KMS-11 (cell line): ENCODE measurements at regions not wholly inside any gene's neighbourhood (a gene's known extent, or its start where the extent isn't known, plus 50 kb on each side); places are given as distances from the start of the nearest gene placed in this dataset.

Experiments
- H2AFZ ChIP-seq: fragments of 200-600 bp; sonication (generic); 2 replicates; pipeline ENCODE4 v1.6.1; 2016; ENCODE audit warnings: antibody characterized with exemption, mixed run types, low read depth
- H3K27ac ChIP-seq: fragments of 200-600 bp; sonication (generic); 2 replicates; pipeline ENCODE4 v1.6.1; 2016; ENCODE audit warnings: mild to moderate bottlenecking, mixed run types
- H3K27me3 ChIP-seq: fragments of 200-600 bp; sonication (generic); 2 replicates; pipeline ENCODE4 v1.6.1; 2017; ENCODE audit warnings: mild to moderate bottlenecking, low read depth, mixed run types, moderate library complexity; ENCODE audit not compliant: insufficient read depth
- H3K36me3 ChIP-seq: fragments of 200-600 bp; sonication (generic); 2 replicates; pipeline ENCODE4 v1.6.1; 2017; ENCODE audit warnings: mild to moderate bottlenecking, mixed run types; ENCODE audit not compliant: insufficient read depth
- H3K4me1 ChIP-seq: fragments of 200-600 bp; sonication (generic); 2 replicates; pipeline ENCODE4 v1.6.1; 2016; ENCODE audit warnings: mild to moderate bottlenecking, low read depth, mixed run types; ENCODE audit not compliant: poor library complexity, severe bottlenecking
- H3K4me2 ChIP-seq: fragments of 200-600 bp; sonication (generic); 2 replicates; pipeline ENCODE4 v1.7.0; 2016; ENCODE audit warnings: mild to moderate bottlenecking, mixed run types
- H3K4me3 ChIP-seq: fragments of 200-600 bp; sonication (generic); IDR thresholded peaks from 2 replicates; pipeline ENCODE4 v1.6.1; 2017; ENCODE audit warnings: low read depth, low read length, mixed read lengths; ENCODE audit not compliant: insufficient read depth
- H3K79me2 ChIP-seq: fragments of 200-600 bp; sonication (generic); 2 replicates; pipeline ENCODE4 v1.6.1; 2016; ENCODE audit warnings: low read depth, mixed run types; ENCODE audit not compliant: insufficient read depth
- H3K9ac ChIP-seq: fragments of 200-600 bp; sonication (generic); 2 replicates; pipeline ENCODE4 v1.6.1; 2016; ENCODE audit warnings: mild to moderate bottlenecking, mixed run types
- H4K20me1 ChIP-seq: fragments of 200-600 bp; sonication (generic); 2 replicates; pipeline ENCODE4 v1.6.1; 2016; ENCODE audit warnings: mild to moderate bottlenecking, mixed run types; ENCODE audit not compliant: insufficient read depth
- TF ChIP-seq, protein P1 (sequence below): fragments of 200-600 bp; sonication (generic); conservative IDR thresholded peaks from 2 replicates; pipeline ENCODE4 v1.6.1; 2017; ENCODE audit warnings: low read depth, mild to moderate bottlenecking, antibody characterized with exemption, low read length, moderate library complexity, mixed read lengths

DNA sequence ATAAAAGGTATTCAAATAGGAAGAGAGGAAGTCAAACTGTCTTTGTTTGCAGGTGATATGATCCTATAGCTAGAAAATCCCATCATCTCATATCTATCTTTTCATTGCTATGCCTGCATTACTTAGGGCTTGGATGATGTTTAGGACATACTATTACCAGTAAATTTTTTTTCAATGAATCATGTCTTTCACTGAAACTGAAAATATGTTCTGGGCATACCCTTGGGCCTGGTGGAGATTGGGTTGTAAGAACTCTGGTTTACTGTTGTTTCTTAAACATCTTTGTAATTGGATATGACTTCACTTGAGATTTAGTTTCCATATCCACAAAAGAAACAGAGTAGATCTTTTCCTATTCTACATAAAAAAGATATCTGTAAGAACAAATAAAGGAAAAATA lies 502.2 kb upstream of the PRMT6 start:
- H4K20me1 ChIP-seq, result no peaks in the 10 kb centered on the region
- H3K79me2 ChIP-seq, result no peaks in the 10 kb centered on the region
- no peaks in the 10 kb centered on the region for H3K4me1 ChIP-seq
- no peak overlapping the region for H2AFZ ChIP-seq
- H3K4me3 ChIP-seq, result no peak overlapping the region
- H3K27me3 ChIP-seq, result no peaks in the 10 kb centered on the region
- no peak overlapping the region for H3K27ac ChIP-seq
- H3K9ac ChIP-seq, result no peak overlapping the region
- no peak overlapping the region for H3K4me2 ChIP-seq
- TF ChIP-seq, protein P1, sequence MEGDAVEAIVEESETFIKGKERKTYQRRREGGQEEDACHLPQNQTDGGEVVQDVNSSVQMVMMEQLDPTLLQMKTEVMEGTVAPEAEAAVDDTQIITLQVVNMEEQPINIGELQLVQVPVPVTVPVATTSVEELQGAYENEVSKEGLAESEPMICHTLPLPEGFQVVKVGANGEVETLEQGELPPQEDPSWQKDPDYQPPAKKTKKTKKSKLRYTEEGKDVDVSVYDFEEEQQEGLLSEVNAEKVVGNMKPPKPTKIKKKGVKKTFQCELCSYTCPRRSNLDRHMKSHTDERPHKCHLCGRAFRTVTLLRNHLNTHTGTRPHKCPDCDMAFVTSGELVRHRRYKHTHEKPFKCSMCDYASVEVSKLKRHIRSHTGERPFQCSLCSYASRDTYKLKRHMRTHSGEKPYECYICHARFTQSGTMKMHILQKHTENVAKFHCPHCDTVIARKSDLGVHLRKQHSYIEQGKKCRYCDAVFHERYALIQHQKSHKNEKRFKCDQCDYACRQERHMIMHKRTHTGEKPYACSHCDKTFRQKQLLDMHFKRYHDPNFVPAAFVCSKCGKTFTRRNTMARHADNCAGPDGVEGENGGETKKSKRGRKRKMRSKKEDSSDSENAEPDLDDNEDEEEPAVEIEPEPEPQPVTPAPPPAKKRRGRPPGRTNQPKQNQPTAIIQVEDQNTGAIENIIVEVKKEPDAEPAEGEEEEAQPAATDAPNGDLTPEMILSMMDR, result no peak
- no peaks in the 10 kb centered on the region for H3K36me3 ChIP-seq

DNA sequence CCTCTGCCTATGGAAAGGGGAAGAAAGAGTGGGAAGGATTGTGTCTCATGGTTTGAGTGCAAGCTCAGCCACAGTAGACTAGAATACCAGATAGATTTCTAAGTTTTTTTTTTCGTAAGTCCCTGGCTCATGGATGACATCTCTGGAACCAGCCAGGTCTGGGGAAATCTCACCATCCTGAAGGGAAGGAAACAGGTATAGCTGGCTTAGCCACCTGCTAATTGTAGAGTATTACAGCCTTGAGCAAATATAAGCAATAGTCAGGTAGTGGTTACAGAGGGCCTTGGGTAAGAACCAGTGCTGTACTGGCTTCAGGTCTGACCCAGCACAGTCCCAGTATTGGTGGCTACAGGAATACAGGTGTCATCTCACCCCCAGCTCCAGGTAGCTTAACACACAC lies 500.9 kb upstream of the PRMT6 start:
- H3K4me1 ChIP-seq, result no peaks in the 10 kb centered on the region
- H3K4me2 ChIP-seq, result no peak overlapping the region
- no peak overlapping the region for H3K9ac ChIP-seq
- no peaks in the 10 kb centered on the region for H4K20me1 ChIP-seq
- H2AFZ ChIP-seq, result no peak overlapping the region
- H3K27me3 ChIP-seq, result no peaks in the 10 kb centered on the region
- H3K27ac ChIP-seq, result no peak overlapping the region
- TF ChIP-seq, protein P1, result no peak
- no peaks in the 10 kb centered on the region for H3K36me3 ChIP-seq
- H3K4me3 ChIP-seq, result no peak overlapping the region
- no peaks in the 10 kb centered on the region for H3K79me2 ChIP-seq

DNA sequence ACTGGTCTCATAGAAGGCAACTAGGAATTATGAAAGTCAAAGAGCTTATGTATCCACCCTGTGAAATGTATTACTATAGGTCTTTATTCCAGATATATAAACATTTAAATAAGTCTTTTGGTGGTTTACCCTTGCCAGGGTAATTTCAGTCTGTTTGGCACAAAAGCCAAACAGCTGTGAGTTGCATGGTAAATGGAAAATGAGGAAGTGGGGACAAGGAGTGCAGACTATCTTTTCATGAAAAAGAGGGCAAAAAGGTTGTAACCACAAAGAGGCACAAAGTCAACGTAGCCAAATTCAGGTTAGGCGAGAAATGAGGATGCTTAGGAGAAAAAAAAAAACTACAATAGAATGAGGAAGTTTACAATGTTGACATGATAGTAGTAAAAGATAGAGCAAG lies 492.3 kb upstream of the PRMT6 start:
- H3K36me3 ChIP-seq, result no peaks in the 10 kb centered on the region
- H3K4me2 ChIP-seq, result no peak overlapping the region
- H2AFZ ChIP-seq, result no peak overlapping the region
- no peak overlapping the region for H3K9ac ChIP-seq
- no peak overlapping the region for H3K4me3 ChIP-seq
- no peak overlapping the region for H3K27ac ChIP-seq
- TF ChIP-seq, protein P1, result no peak
- no peaks in the 10 kb centered on the region for H4K20me1 ChIP-seq
- H3K79me2 ChIP-seq, result no peaks in the 10 kb centered on the region
- no peaks in the 10 kb centered on the region for H3K4me1 ChIP-seq
- no peaks in the 10 kb centered on the region for H3K27me3 ChIP-seq

DNA sequence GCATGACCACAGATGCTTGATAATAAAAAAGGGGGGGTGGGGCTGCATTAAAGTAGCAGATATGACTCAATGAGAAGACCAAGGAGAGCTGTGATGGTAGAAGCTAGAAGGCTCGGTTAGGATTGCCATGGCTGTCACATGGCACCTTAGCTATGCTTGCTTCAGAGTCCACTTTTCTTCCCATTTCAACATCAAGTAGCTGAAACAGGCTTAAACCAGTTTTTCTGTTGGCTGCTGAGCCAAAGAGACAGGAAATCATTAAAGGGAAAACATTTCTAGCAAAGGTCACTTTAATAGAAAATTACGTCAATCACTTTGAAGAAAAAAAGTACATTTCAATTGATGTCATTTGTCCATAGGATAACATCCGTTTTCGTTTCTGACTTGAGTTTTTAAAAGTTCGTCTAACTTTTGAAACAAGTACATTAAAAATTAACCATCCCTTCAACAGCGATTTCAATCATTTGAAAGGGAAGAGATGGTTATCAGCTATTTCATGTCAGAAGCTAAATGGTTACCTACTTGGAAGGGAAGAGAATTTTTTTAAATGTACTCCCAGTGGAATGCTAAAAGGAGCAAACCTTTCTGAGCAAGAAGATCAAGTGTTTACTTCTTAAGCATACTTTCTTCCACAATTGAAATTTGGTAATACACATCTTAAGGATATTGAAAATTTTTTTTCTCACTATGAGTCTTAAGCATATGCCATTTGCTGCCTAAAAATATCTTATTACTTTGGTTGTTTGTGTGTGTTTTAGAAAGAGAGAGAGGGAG lies 488.1 kb upstream of the PRMT6 start:
- Histone ChIP-seq H3K4me1 (no peaks in the 10 kb centered on the region), H3K36me3 (no peaks in the 10 kb centered on the region), H3K4me2 (no peak overlapping the region), H3K9ac (no peak overlapping the region), H3K4me3 (no peak overlapping the region), H3K79me2 (no peaks in the 10 kb centered on the region), H3K27me3 (no peaks in the 10 kb centered on the region), H2AFZ (no peak overlapping the region), H3K27ac (no peak overlapping the region), H4K20me1 (no peaks in the 10 kb centered on the region)
- TF ChIP-seq, protein P1, result no peak
